PC-3 (cell line): ENCODE measurements at regions not wholly inside any gene's neighbourhood (a gene's known extent, or its start where the extent isn't known, plus 50 kb on each side); places are given as distances from the start of the nearest gene placed in this dataset.
A peak's percentile ranks its signal among the peaks of the same experiment; 100 is the strongest.

Experiments
- ATAC-seq: fragments of 200-7000 bp; cut with Tn5 transposase; 2 replicates; pipeline ENCODE4 v1.9.1; 2020; ENCODE audit warnings: mild to moderate bottlenecking, moderate library complexity
- BruUV-seq: library from RNA; stranded (reverse); fragments of 400-500 nt; replicated peaks from 2 replicates; lab custom pipeline; 2021; lab: Mats Ljungman, UMichigan
- CTCF ChIA-PET: fragments of 300-600 bp; sonication (Branson Sonifier 250); formaldehyde crosslinking; loops from one replicate; lab custom pipeline; 2022; ENCODE audit warnings: antibody characterized with exemption; lab: Charles Lee
- POLR2A ChIA-PET: fragments of 300-600 bp; sonication (Branson Sonifier 250); formaldehyde crosslinking; loops from one replicate; lab custom pipeline; 2022; ENCODE audit warnings: antibody characterized with exemption; ENCODE audit not compliant: unreplicated experiment; lab: Charles Lee
- DNase-seq: peaks from one replicate; pipeline ENCODE4 v3.0.0-alpha.2; 2015
- H2AFZ ChIP-seq: fragments of 300-600 bp; sonication (generic); 2 replicates; pipeline ENCODE4 v1.6.0; 2016; ENCODE audit warnings: antibody characterized with exemption, low read length
- H3F3A ChIP-seq: fragments of 300-600 bp; sonication (generic); one replicate; pipeline ENCODE4 v1.6.0; 2017; ENCODE audit warnings: antibody characterized with exemption, low read length, control low read depth, mild to moderate bottlenecking; ENCODE audit not compliant: unreplicated experiment
- H3K27ac ChIP-seq: fragments of 300-600 bp; sonication (generic); 2 replicates; pipeline ENCODE4 v1.5.1; 2016; ENCODE audit warnings: mild to moderate bottlenecking, low read length
- H3K27me3 ChIP-seq: fragments of 300-600 bp; sonication (generic); 2 replicates; pipeline ENCODE4 v1.6.1; 2016; ENCODE audit warnings: low read length, mixed read lengths
- H3K36me3 ChIP-seq: fragments of 300-600 bp; sonication (generic); 2 replicates; pipeline ENCODE4 v1.6.1; 2016; ENCODE audit warnings: low read depth, mixed run types, low read length, mixed read lengths
- H3K4me1 ChIP-seq: fragments of 300-600 bp; sonication (generic); 2 replicates; pipeline ENCODE4 v1.5.1; 2016; ENCODE audit warnings: low read length; ENCODE audit not compliant: insufficient read depth
- H3K4me2 ChIP-seq: fragments of 300-600 bp; sonication (generic); 2 replicates; pipeline ENCODE4 v1.6.0; 2016; ENCODE audit warnings: low read length
- H3K4me3 ChIP-seq: fragments of 300-600 bp; sonication (generic); 2 replicates; pipeline ENCODE4 v1.5.1; 2016; ENCODE audit warnings: mild to moderate bottlenecking, low read length, mixed read lengths
- H3K79me2 ChIP-seq: fragments of 300-600 bp; sonication (generic); 2 replicates; pipeline ENCODE4 v1.6.1; 2017; ENCODE audit warnings: low read length, mixed read lengths
- H3K9ac ChIP-seq: fragments of 300-600 bp; sonication (generic); 2 replicates; pipeline ENCODE4 v1.6.0; 2016; ENCODE audit warnings: mild to moderate bottlenecking, low read length
- H3K9me2 ChIP-seq: fragments of 300-600 bp; sonication (generic); replicated peaks from 2 replicates; pipeline ENCODE4 v1.6.1; 2016; ENCODE audit warnings: mixed run types, low read length, mixed read lengths
- H3K9me3 ChIP-seq: fragments of 300-600 bp; sonication (generic); 2 replicates; pipeline ENCODE4 v1.6.1; 2016; ENCODE audit warnings: low read length, mixed read lengths
- H4K20me1 ChIP-seq: fragments of 300-600 bp; sonication (generic); 2 replicates; pipeline ENCODE4 v1.6.1; 2016; ENCODE audit warnings: low read length, mixed read lengths
- EZH2 ChIP-seq: fragments of 300-600 bp; sonication (generic); IDR thresholded peaks from one replicate; pipeline ENCODE4 v1.6.1; 2017; ENCODE audit warnings: antibody characterized with exemption, mild to moderate bottlenecking, low read length; ENCODE audit not compliant: unreplicated experiment
- EZH2phosphoT487 ChIP-seq: fragments of 300-600 bp; sonication (generic); IDR thresholded peaks from 2 replicates; pipeline ENCODE4 v1.6.1; 2018; ENCODE audit warnings: mild to moderate bottlenecking, antibody characterized with exemption, low read length, borderline replicate concordance
- intact Hi-C: fragments of 100-400 bp; cut with micrococcal nuclease; formaldehyde crosslinking; loops from 2 replicates; pipeline ENCODE4 v1.9.0; 2023
- TF ChIP-seq, protein P1 (sequence below): fragments of 300-600 bp; sonication (generic); conservative IDR thresholded peaks from 2 replicates; pipeline ENCODE4 v1.5.1; 2017; ENCODE audit warnings: antibody characterized with exemption, low read depth, mild to moderate bottlenecking, low read length

DNA sequence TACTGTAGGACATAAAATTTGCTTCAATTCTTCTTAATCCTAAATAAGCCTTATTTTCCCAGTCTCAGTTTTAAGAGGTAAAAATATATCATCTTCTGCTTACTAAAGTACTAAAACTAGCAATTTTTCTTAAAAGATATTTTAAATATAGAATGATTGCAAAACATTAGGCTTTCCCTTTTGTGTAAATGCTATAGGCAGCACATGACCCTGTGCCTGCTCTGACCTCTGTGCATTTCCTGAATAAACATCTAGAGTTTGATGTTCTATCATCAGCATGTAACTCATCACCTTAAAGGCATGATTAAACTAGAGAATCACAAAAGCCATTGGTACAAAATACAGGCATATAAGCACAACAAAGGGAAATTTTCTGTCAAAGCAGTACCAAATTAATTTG lies 422.7 kb downstream of the TFAP2B start:
- Histone ChIP-seq H3K4me1 (no peaks in the 10 kb centered on the region), H3K4me3 (no peak overlapping the region), H3K79me2 (no peaks in the 10 kb centered on the region), H3K27me3 (no peaks in the 10 kb centered on the region), H3K36me3 (no peaks in the 10 kb centered on the region), H2AFZ (no peak overlapping the region), H4K20me1 (no peaks in the 10 kb centered on the region), H3K27ac (no peak overlapping the region), H3K4me2 (no peak overlapping the region), H3K9me3 (no peaks in the 10 kb centered on the region), H3K9me2 (no peaks in the 10 kb centered on the region), H3K9ac (no peak overlapping the region), H3F3A (no peaks in the 10 kb centered on the region)
- no peak for TF ChIP-seq EZH2
- TF ChIP-seq EZH2phosphoT487: no peak
- TF ChIP-seq, protein P1, sequence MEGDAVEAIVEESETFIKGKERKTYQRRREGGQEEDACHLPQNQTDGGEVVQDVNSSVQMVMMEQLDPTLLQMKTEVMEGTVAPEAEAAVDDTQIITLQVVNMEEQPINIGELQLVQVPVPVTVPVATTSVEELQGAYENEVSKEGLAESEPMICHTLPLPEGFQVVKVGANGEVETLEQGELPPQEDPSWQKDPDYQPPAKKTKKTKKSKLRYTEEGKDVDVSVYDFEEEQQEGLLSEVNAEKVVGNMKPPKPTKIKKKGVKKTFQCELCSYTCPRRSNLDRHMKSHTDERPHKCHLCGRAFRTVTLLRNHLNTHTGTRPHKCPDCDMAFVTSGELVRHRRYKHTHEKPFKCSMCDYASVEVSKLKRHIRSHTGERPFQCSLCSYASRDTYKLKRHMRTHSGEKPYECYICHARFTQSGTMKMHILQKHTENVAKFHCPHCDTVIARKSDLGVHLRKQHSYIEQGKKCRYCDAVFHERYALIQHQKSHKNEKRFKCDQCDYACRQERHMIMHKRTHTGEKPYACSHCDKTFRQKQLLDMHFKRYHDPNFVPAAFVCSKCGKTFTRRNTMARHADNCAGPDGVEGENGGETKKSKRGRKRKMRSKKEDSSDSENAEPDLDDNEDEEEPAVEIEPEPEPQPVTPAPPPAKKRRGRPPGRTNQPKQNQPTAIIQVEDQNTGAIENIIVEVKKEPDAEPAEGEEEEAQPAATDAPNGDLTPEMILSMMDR: no peak
- ATAC-seq: no peak
- CTCF ChIA-PET: no interaction called here
- no TSS peak for BruUV-seq
- intact Hi-C loops: no loop called here
- POLR2A ChIA-PET: no interaction called here
- DNase-seq: no peak

DNA sequence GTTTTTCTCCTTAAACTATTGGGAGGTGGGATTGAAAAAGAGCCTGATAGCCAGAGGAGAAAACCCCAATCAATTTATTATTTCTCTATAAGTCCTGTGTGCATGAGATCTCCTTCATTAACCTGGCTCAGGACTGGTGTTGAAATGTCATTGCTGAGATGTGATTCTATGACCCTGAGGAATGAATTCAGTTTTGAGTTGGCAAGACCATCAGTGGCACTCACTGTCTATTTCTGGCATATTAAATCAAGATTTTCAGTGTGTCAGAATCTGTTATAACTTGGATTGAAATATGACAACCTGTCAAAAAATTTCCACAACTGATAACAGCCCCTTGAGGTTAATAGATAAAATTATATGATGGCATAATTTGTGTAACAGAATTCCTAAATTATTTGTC lies 431.1 kb downstream of the TFAP2B start:
- no peaks in the 10 kb centered on the region for H4K20me1 ChIP-seq
- H3K27ac ChIP-seq: no peak overlapping the region
- no peaks in the 10 kb centered on the region for H3K4me1 ChIP-seq
- TF ChIP-seq EZH2phosphoT487: no peak
- TF ChIP-seq, protein P1: no peak
- no peak overlapping the region for H3K4me2 ChIP-seq
- H3K9me2 ChIP-seq: no peaks in the 10 kb centered on the region
- H3K9ac ChIP-seq: no peak overlapping the region
- ChIA-PET CTCF (no interaction called here), POLR2A (no interaction called here)
- no peak overlapping the region for H3K4me3 ChIP-seq
- H3K79me2 ChIP-seq: no peaks in the 10 kb centered on the region
- intact Hi-C loops: no loop called here
- DNase-seq (no peak), ATAC-seq (no peak)
- no peak overlapping the region for H2AFZ ChIP-seq
- no peaks in the 10 kb centered on the region for H3K9me3 ChIP-seq
- BruUV-seq: no TSS peak
- H3F3A ChIP-seq: no peaks in the 10 kb centered on the region
- peaks cover 3% of the 10 kb centered on the region; the same call in 1 of the 2 replicates for H3K27me3 ChIP-seq
- no peaks in the 10 kb centered on the region for H3K36me3 ChIP-seq

DNA sequence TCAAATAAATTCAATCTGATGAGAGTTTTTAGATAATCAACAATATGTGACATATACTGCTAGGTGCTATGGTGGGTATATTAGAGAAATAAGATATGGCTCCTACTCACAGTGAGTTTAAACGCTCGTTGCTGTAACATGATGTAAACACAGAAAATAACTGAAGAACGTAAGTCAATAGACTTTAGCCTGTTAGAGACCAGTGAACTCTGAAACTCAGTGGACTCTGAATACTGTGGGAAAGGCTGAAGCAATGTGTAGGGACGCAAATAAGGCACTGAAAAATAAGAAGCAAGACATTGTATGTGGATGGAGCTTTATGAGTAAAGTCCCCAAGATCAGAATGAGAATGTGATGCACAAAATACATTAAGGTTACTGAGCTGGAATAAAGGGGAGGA lies 431.6 kb downstream of the TFAP2B start:
- DNase-seq: no peak
- peaks cover 3% of the 10 kb centered on the region; the same call in 1 of the 2 replicates for H3K27me3 ChIP-seq
- H4K20me1 ChIP-seq: no peaks in the 10 kb centered on the region
- 0 out of 2 replicates have a peak overlapping the region, but pooled peaks have one; percentile 35 for H2AFZ ChIP-seq
- H3K27ac ChIP-seq: no peak overlapping the region
- no peaks in the 10 kb centered on the region for H3K9me3 ChIP-seq
- intact Hi-C loops: no loop called here
- no peaks in the 10 kb centered on the region for H3K4me1 ChIP-seq
- no peaks in the 10 kb centered on the region for H3F3A ChIP-seq
- H3K4me2 ChIP-seq: no peak overlapping the region
- TF ChIP-seq, protein P1: no peak
- no peak for TF ChIP-seq EZH2
- no peak for TF ChIP-seq EZH2phosphoT487
- H3K79me2 ChIP-seq: no peaks in the 10 kb centered on the region
- CTCF ChIA-PET: no interaction called here
- H3K9ac ChIP-seq: no peak overlapping the region
- BruUV-seq: no TSS peak
- no peaks in the 10 kb centered on the region for H3K36me3 ChIP-seq
- no peak overlapping the region for H3K4me3 ChIP-seq
- ATAC-seq: no peak
- POLR2A ChIA-PET: no interaction called here
- H3K9me2 ChIP-seq: no peaks in the 10 kb centered on the region
